ENCODE measurements at regions not wholly inside any gene's neighbourhood (a gene's known extent, or its start where the extent isn't known, plus 50 kb on each side); places are given as distances from the start of the nearest gene placed in this dataset.
"Not testable (repeated sequence)": the region's sequence is repeated elsewhere in the genome, so short reads cannot be mapped to it uniquely, and the experiment has no call there.

DNA sequence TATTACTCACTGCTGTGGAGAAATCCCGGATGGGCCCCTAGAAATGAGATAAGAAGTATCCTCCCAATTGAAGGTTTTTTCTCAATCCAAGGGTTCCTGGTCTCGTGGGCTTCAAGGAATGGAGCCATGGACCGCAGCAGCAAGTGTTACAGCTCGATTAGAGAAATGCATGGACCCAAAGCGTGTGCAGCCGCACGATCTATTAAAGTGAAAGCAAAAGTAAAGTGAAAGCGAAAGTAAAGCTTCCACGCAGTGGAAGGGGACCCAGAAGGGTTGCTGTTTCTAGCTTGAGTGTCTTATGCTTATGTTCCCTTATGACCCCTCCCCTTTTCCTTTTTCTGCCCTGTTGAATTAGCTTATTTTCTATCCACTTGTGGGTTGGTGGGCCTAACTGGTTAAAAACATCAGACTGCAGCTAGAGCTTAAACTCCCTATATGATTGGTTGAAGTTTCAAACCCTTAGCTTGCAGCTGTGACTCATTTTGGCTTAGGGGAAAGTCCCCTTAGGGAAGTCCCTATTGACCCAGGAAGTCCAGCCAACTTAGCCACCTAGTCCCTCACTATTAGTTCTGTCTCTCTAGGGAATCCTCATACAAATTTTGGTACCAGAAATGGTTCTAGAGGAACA, 1111.8 kb downstream of the TAF11L14 start:
- peak; percentile 41 for DNase-seq

DNA sequence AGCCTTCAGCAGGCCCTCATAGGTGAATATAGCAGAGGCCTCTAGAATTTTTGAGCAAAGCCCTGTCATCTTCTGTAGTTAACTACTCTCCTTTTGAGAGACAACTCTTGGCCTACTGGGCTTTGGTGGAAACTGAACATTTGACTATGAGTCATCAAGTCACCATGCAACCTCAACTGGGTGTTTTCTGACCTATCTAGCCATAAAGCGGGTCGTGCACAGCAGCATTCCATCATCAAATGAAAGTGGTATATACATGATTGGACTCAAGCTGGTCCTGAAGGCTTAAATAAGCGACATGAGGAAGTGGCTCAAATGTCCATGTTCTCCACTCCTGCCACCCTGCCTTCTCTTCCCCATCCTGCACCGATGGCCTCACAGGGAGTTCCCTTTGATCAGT, 1115.5 kb downstream of the TAF11L14 start:
- DNase-seq = no peak

DNA sequence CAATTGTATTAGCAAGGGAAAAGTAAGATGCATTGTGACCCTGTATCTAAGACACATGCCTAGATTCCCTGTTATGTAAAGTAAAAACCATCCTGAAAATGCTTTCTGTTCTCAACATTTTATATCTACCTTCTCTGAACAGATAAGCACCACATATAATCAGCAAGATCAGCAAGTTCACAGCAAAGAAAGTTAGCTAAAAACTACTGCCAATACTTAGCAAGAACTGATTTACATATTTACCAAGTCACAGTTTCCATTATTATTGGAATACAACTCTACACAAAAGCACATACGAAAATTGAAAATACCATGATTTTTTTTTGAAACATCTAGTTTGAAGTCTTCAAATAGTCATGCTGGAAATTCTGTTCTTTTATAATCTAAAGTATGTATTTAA, 1118.1 kb downstream of the TAF11L14 start:
- no peak for DNase-seq

- DNase-seq = no peak
Observed at GRCh38 chr5:18754201-18754600, 1119.9 kb downstream of the TAF11L14 start.

DNA sequence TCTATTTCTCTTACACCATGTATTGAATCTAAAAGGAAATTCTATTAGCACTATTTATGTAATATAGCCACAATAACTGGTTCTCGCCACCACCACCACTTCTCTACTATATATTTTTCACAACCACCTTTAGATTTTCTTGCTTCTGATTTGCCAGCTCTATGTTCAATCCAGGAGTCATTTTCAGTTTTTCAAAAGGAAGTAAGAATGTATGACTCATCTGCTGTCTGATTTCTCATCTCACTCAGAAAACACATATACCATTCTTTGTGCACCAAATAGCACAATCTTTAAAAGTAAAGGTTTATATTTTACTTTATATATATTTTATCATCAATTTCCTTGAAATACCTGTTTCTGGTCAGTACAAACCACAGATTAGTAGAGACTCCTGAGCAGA, 1127.5 kb downstream of the TAF11L14 start:
- no peak for DNase-seq

- no peak for DNase-seq
Observed at GRCh38 chr5:18764161-18764560, 1129.9 kb downstream of the TAF11L14 start.

DNA sequence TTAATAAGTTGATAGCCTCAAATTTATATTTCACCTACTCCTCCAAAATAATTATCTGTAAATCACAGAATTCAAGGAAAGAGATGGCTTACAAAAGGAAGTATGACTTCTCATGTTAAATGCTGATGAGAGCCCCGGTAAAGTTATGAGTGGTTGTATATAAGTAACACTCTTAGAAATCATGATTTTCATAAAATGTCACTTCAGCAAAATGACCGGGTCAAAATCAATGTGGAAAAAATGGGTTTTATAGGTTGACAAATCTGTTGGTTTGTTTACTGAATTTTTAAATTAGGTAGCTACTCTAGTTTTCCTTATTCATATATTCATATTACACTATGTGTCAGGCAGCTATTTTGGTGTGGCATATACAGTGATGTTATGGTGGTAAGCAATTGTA, 1131.0 kb downstream of the TAF11L14 start:
- DNase-seq = no peak

- no peak for DNase-seq
Observed at GRCh38 chr5:18771097-18771610, 1136.9 kb downstream of the TAF11L14 start.

DNA sequence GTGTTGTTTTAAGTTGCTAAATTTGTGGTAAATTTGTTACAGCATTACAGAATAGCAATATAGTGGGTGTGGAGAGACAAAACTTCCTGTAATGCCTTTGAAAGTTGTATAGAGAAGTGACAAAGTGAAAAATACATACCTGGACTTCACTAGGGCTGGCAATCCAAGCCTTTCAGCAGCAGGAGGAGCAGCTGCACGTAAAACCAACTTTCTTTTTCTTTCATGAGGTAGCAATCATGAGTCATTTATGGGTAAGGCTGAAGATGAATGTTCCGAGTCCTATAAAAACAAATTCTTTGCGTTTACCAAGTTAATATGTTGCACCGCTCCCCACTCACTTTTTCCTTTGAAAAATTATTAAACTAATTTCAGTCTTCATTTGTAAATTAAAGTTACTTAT, 1138.2 kb downstream of the TAF11L14 start:
- no peak for DNase-seq

GRCh38 chr5:18778225-18778624, 1144.0 kb downstream of the TAF11L14 start:
- DNase-seq = no peak

- DNase-seq = no peak
Observed at GRCh38 chr5:18789218-18789998, 1155.1 kb downstream of the TAF11L14 start.

GRCh38 chr5:18792145-18792544, 1157.9 kb downstream of the TAF11L14 start:
- no peak for DNase-seq

DNA sequence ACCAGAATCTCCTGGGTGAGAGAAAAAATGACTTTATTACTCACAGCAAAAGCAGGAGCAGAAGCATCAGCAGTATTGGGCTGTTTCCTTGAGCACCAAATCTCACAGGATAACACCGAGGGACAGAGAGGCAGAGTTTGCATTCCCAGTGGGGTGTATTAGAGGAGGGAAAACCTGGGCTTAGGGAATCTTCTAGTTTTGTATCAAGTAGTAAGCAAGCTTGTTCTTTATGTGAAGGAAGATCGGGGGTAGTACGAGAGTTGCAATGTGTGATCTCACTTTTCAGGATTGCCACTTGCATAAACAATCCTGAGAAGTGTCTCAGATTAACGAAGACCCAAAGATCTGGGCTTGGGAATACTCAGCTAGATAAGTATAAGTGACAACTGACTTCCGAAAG, 1163.0 kb downstream of the TAF11L14 start:
- no peak for DNase-seq

GRCh38 chr5:18798058-18798457, 1163.8 kb downstream of the TAF11L14 start:
- DNase-seq = no peak

- no peak for DNase-seq
Observed at GRCh38 chr5:18799482-18800128, 1165.3 kb downstream of the TAF11L14 start.

- DNase-seq = no peak
Observed at GRCh38 chr5:18800293-18801025, 1166.2 kb downstream of the TAF11L14 start.

GRCh38 chr5:18801413-18801812, 1167.2 kb downstream of the TAF11L14 start:
- not testable (repeated sequence) for DNase-seq

DNA sequence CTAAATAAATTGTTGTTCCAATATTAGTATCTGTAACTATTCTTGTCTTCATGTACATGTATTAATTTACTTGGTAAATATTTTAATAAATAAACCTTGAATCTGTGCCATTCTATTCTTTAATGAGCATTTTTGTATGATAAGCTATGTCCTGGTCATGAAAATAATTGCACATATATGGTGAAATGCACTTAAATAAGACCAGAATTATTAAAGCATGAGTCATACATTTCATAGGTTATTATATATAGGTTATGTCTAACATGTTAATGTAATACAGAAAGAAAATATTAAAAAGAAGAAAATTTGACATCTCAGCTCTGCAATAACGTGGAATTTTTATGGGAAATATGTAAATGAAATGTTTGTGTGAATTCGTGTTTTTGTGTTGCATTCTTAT, 1168.1 kb downstream of the TAF11L14 start:
- no peak for DNase-seq

DNA sequence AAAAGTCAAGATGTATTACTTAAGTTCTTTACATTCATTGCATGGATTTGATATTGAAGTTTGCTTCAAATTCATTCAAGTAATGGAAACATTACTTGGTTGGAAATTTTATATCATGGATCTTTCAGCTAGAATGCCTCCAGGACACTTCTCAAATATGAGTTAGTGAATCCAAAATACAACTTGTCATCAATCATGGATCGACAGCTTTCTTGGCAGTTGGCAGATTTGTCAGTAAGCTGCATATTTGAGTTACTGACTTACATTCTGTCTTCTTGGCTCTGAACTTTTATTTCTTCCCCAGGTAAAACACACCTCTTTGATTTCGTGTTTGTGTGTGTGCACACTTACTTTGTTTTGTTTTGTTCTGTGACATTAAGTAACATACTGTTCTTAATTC, 1171.1 kb downstream of the TAF11L14 start:
- no peak for DNase-seq

- DNase-seq = no peak
Observed at GRCh38 chr5:18807256-18808149, 1173.2 kb downstream of the TAF11L14 start.

DNA sequence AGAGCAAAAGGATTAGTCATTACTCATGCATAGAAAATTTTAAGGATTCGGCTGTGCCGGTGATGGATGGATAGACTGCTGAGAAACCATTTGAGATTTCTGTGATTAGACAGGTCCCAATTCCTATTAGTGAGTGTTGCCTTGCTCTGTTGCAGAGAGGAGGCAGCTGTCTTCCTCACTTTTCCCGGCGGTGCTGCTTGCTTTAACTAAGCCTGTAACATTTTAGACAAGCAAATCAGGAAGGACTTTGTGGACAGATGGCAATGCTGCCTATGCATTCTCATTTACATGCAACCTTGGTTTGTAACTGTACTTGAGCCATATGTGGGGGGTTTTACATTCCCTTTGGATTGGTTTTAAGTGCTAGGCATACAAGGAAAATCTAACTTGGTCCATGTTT, 1176.3 kb downstream of the CDH18 start:
- no peak for DNase-seq

DNA sequence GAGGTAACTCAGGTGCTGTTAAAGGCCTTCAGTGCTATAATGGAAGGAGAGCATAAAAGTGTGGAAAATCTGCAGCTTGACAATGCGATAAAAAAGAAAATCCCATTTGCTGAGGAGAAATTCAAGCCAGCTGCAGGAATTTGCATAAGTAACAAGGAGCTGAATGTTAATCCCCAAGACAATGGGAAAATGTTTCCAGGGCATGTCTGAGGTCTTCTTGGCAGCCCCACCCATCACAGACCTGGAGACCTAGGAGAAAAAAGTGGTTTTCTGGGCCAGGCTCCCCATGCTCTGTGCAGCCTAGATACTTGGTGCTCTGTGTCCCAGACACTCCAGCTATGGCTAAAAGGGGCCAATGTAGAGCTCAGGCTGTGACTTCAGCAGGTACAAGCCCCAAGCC, 1159.6 kb downstream of the CDH18 start:
- DNase-seq = no peak

All from stimulated activated CD8-positive, alpha-beta memory T cell treated with anti-CD3 and anti-CD28 coated beads, Interleukin-4, amount 100 ng/mL, for 48 hours (primary cell).